ENCODE measurements at regions not wholly inside any gene's neighbourhood (a gene's known extent, or its start where the extent isn't known, plus 50 kb on each side); places are given as distances from the start of the nearest gene placed in this dataset.

DNA sequence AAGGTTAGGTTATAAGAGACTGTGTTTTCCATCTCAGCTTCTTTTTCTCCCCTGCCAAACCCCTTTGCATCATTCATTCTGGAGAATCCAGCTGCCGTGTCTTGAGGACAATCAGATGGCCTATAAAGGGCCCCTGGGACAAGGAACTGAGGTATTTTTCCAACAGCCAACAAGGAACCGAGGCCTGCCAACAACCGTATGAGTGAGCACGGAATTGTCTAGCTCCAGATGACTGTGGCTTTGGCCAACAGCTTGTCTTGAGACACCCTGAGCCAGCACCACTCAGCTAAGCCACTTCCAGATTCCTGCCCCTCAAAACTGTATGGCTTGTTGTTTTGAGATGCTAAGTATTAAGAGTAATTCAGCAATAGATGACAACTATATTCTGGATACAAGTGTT lies 433.7 kb upstream of the HSF2 start:
- TF ChIP-seq, protein P1, sequence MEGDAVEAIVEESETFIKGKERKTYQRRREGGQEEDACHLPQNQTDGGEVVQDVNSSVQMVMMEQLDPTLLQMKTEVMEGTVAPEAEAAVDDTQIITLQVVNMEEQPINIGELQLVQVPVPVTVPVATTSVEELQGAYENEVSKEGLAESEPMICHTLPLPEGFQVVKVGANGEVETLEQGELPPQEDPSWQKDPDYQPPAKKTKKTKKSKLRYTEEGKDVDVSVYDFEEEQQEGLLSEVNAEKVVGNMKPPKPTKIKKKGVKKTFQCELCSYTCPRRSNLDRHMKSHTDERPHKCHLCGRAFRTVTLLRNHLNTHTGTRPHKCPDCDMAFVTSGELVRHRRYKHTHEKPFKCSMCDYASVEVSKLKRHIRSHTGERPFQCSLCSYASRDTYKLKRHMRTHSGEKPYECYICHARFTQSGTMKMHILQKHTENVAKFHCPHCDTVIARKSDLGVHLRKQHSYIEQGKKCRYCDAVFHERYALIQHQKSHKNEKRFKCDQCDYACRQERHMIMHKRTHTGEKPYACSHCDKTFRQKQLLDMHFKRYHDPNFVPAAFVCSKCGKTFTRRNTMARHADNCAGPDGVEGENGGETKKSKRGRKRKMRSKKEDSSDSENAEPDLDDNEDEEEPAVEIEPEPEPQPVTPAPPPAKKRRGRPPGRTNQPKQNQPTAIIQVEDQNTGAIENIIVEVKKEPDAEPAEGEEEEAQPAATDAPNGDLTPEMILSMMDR (IDR thresholded peaks at IDR 0.05) = no peak
- no peak for TF ChIP-seq ZFX (IDR thresholded peaks at IDR 0.05; ENCODE audit: borderline replicate concordance)
